C4-2B (cell line): ENCODE measurements at regions not wholly inside any gene's neighbourhood (a gene's known extent, or its start where the extent isn't known, plus 50 kb on each side); places are given as distances from the start of the nearest gene placed in this dataset.

Source experiments
- ZFX ChIP-seq: fragments of 450-650 bp; IDR thresholded peaks from 2 replicates; pipeline ENCODE4 v1.6.1; 2017
- TF ChIP-seq, protein P1 (sequence below): fragments of 450-650 bp; conservative IDR thresholded peaks from 2 replicates; pipeline ENCODE4 v1.5.1; 2017; ENCODE audit warnings: mild to moderate bottlenecking

DNA sequence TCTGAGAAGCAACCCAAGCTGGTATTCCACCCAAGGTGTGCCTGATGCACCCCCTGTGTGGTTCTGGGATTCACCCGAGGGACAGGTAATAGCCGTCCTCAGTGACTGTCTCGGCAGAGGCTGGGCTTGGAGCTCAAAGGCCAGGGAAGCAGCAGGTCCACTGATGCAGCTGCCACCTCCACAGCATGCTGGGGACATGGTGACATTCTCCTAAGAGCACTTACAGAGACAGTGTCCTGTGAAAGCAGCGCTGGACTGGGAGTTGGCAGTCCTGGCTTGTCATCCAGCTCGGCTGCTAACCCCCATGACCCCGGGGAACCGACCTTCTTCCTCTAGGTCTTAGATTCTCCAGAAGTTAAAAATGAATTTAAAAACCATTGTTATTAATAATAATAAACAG, 72.8 kb downstream of the RPUSD4 start:
- TF ChIP-seq, protein P1, sequence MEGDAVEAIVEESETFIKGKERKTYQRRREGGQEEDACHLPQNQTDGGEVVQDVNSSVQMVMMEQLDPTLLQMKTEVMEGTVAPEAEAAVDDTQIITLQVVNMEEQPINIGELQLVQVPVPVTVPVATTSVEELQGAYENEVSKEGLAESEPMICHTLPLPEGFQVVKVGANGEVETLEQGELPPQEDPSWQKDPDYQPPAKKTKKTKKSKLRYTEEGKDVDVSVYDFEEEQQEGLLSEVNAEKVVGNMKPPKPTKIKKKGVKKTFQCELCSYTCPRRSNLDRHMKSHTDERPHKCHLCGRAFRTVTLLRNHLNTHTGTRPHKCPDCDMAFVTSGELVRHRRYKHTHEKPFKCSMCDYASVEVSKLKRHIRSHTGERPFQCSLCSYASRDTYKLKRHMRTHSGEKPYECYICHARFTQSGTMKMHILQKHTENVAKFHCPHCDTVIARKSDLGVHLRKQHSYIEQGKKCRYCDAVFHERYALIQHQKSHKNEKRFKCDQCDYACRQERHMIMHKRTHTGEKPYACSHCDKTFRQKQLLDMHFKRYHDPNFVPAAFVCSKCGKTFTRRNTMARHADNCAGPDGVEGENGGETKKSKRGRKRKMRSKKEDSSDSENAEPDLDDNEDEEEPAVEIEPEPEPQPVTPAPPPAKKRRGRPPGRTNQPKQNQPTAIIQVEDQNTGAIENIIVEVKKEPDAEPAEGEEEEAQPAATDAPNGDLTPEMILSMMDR: no peak
- no peak for TF ChIP-seq ZFX
